GM13977 (cell line): ENCODE measurements at regions not wholly inside any gene's neighbourhood (a gene's known extent, or its start where the extent isn't known, plus 50 kb on each side); places are given as distances from the start of the nearest gene placed in this dataset.

ENCODE experiments used
- DNase-seq: peaks from one replicate; pipeline ENCODE4 v3.0.0; 2012; ENCODE audit warnings: low spot score
- in situ Hi-C: fragments of 300-500 bp; cut with MboI; formaldehyde crosslinking; loops from one replicate; pipeline ENCODE4 v1.12.0; 2022; ENCODE audit warnings: low sequenced_read_pairs, low pct_unique_long_range_greater_than_20kb, mixed read lengths, inconsistent platforms; ENCODE audit not compliant: unreplicated experiment
- TF ChIP-seq, protein P1 (sequence below): IDR thresholded peaks from 2 replicates; pipeline ENCODE4 v1.5.1; 2012; ENCODE audit warnings: mild to moderate bottlenecking, control low read depth; ENCODE audit not compliant: insufficient read depth; ENCODE audit errors: extremely low read depth, missing control alignments

GRCh38 chr5:110258460-110259216 is 467.8 kb downstream of the TMEM232 start:
- in situ Hi-C loops: no loop called here
- TF ChIP-seq, protein P1, sequence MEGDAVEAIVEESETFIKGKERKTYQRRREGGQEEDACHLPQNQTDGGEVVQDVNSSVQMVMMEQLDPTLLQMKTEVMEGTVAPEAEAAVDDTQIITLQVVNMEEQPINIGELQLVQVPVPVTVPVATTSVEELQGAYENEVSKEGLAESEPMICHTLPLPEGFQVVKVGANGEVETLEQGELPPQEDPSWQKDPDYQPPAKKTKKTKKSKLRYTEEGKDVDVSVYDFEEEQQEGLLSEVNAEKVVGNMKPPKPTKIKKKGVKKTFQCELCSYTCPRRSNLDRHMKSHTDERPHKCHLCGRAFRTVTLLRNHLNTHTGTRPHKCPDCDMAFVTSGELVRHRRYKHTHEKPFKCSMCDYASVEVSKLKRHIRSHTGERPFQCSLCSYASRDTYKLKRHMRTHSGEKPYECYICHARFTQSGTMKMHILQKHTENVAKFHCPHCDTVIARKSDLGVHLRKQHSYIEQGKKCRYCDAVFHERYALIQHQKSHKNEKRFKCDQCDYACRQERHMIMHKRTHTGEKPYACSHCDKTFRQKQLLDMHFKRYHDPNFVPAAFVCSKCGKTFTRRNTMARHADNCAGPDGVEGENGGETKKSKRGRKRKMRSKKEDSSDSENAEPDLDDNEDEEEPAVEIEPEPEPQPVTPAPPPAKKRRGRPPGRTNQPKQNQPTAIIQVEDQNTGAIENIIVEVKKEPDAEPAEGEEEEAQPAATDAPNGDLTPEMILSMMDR: no peak
- no peak for DNase-seq

- TF ChIP-seq, protein P1: no peak
- in situ Hi-C loops: no loop called here
- DNase-seq: no peak
Observed at GRCh38 chr5:110262749-110263148, 463.7 kb downstream of the TMEM232 start.

DNA sequence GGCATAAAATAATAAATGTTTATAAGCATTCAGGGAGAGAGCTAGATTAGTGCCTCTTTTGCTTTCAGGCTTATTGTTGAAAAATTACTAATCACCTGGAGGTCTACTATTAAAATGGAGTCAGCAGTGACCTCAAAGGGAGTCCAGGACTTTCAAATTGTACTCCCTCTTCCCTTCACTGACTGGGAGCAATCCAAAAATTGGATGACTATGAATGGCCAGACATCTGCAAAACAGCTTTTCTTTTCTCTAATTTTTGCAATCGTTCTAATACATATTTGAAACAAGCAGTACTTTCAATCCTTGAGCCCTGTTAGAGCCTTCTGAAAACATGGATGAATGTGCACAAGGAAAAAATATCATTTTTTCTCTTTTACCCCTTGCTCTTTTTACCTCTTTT is 461.8 kb downstream of the TMEM232 start:
- TF ChIP-seq, protein P1: no peak
- in situ Hi-C loops: no loop called here
- no peak for DNase-seq

GRCh38 chr5:110265162-110265561 is 461.3 kb downstream of the TMEM232 start:
- in situ Hi-C loops: no loop called here
- DNase-seq: no peak
- TF ChIP-seq, protein P1: no peak

DNA sequence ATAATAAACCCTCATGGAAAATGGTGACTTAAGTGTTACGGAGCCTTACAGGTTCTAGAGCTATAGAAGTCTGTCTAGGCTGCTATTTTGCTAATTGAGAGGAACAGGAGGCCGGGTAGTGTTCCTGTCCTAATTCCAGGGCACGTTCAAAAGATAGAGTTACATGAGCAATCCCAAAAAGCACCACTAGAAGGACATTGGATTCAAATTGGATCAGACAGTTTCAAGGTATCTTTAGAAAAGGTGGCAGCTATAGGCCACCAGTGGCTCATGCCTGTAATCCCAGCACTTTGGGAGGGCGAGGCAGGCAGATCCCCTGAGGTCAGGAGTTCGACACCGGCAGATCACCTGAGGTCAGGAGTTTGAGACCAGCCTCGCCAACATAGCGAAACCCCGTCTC is 458.8 kb downstream of the TMEM232 start:
- no peak for DNase-seq
- in situ Hi-C loops: no loop called here
- TF ChIP-seq, protein P1: no peak

DNA sequence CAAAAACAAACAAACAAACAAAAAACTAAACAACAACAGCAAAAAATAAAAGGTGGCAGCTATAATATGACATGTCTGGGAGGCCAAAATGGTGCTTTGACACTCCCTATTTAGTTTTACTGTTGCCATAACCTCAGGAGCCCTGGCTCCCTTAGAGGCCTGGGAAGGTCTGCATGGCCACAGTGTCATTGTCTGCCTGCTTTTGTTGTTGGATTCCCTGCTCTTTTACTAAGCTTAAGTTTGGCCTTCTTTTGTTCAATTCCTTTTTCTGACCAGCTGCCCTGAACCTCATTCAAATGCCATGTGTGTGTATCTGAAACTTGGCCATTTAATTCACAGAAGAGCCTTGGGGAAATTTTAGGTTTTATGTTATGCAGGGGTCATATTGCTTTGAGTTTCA is 458.2 kb downstream of the TMEM232 start:
- in situ Hi-C loops: no loop called here
- DNase-seq: no peak
- TF ChIP-seq, protein P1: no peak
